Urinary bladder (tissue), 3 donors: ENCODE measurements at regions not wholly inside any gene's neighbourhood (a gene's known extent, or its start where the extent isn't known, plus 50 kb on each side); places are given as distances from the start of the nearest gene placed in this dataset.
"Not testable (repeated sequence)": the region's sequence is repeated elsewhere in the genome, so short reads cannot be mapped to it uniquely, and the experiment has no call there.

Experiments used
- DNase-seq: peaks from one replicate; pipeline ENCODE4 v3.0.0-alpha.2; 2015; ENCODE audit errors: extremely low spot score
- H3K27ac ChIP-seq: one replicate; pipeline ENCODE4 v1.5.1; 2013; ENCODE audit warnings: low read depth, mild to moderate bottlenecking, moderate library complexity
- H3K36me3 ChIP-seq: one replicate; pipeline ENCODE4 v1.6.1; 2013; ENCODE audit warnings: mild to moderate bottlenecking, moderate library complexity; ENCODE audit not compliant: insufficient read depth
- H3K4me1 ChIP-seq: one replicate; pipeline ENCODE4 v1.6.1; 2013; ENCODE audit warnings: mild to moderate bottlenecking, moderate library complexity; ENCODE audit not compliant: insufficient read depth
- H3K4me3 ChIP-seq: one replicate; pipeline ENCODE4 v1.5.1; 2013; ENCODE audit warnings: low read depth, low read length
- WGBS: extraction: QIAGEN DNeasy Blood & Tissue Kit; methylation state at CpG from one replicate; pipeline ENCODE4 v1.1.7; 2013; 5-methylcytosine and 5-hydroxymethylcytosine counted together
- donor health status: healthy with polysubstance abuse.
- donor health status: healthy.

- WGBS, result 81% methylated on average over 2 of the region's 2 CpGs
- H3K36me3 ChIP-seq, result no peaks in the 10 kb centered on the region
- H3K4me3 ChIP-seq, result no peak overlapping the region
- H3K27ac ChIP-seq, result no peak overlapping the region
- H3K4me1 ChIP-seq, result no peaks in the 10 kb centered on the region
- DNase-seq, result no peak
Observed at GRCh38 chr17:54455251-54455868, 445.3 kb upstream of the TOM1L1 start.

- not testable (repeated sequence) for DNase-seq, H3K4me3 ChIP-seq, H3K36me3 ChIP-seq, H3K27ac ChIP-seq, H3K4me1 ChIP-seq
- WGBS, result 80% methylated on average over 3 of the region's 3 CpGs
Observed at GRCh38 chr17:54465443-54465842, 435.2 kb upstream of the TOM1L1 start.

- Histone ChIP-seq H3K4me1 (no peaks in the 10 kb centered on the region), H3K4me3 (no peak overlapping the region), H3K36me3 (no peaks in the 10 kb centered on the region), H3K27ac (no peak overlapping the region)
- DNase-seq, result no peak
- WGBS, result 78% methylated on average over 1 of the region's 1 CpG
Observed at GRCh38 chr17:54466875-54467274, 433.8 kb upstream of the TOM1L1 start.

GRCh38 chr17:54482843-54483242, 417.8 kb upstream of the TOM1L1 start:
- DNase-seq, result no peak
- Histone ChIP-seq H3K36me3 (no peaks in the 10 kb centered on the region), H3K4me3 (no peak overlapping the region), H3K4me1 (no peaks in the 10 kb centered on the region), H3K27ac (no peak overlapping the region)
- WGBS, result 89% methylated on average over 6 of the region's 6 CpGs

GRCh38 chr17:54493691-54494090, 407.0 kb upstream of the TOM1L1 start:
- Histone ChIP-seq H3K4me3 (no peak overlapping the region), H3K4me1 (no peaks in the 10 kb centered on the region), H3K36me3 (no peaks in the 10 kb centered on the region), H3K27ac (no peak overlapping the region)
- no peak for DNase-seq

- Histone ChIP-seq H3K4me1 (no peaks in the 10 kb centered on the region), H3K4me3 (no peak overlapping the region), H3K27ac (no peak overlapping the region), H3K36me3 (no peaks in the 10 kb centered on the region)
- WGBS, result 82% methylated on average over 9 of the region's 9 CpGs
- no peak for DNase-seq
Observed at GRCh38 chr17:54494721-54495715, 405.6 kb upstream of the TOM1L1 start.

- DNase-seq, result no peak
- no peaks in the 10 kb centered on the region for H3K36me3 ChIP-seq
Observed at GRCh38 chr17:54505404-54505803, 395.2 kb upstream of the TOM1L1 start.

GRCh38 chr17:54518706-54519105, 381.9 kb upstream of the TOM1L1 start:
- 88% methylated on average over 2 of the region's 2 CpGs for WGBS
- Histone ChIP-seq H3K36me3 (no peaks in the 10 kb centered on the region), H3K4me3 (no peak overlapping the region), H3K4me1 (no peaks in the 10 kb centered on the region), H3K27ac (no peak overlapping the region)
- no peak for DNase-seq

More at GRCh38 chr17:54505404-54505803, 395.2 kb upstream of the TOM1L1 start:
- Histone ChIP-seq H3K4me1 (no peaks in the 10 kb centered on the region), H3K4me3 (no peak overlapping the region), H3K27ac (no peak overlapping the region)

GRCh38 chr17:54521137-54521536, 379.5 kb upstream of the TOM1L1 start:
- no peak for DNase-seq
- no peak overlapping the region for H3K4me3 ChIP-seq
- WGBS, result 82% methylated on average over 4 of the region's 4 CpGs
- H3K4me1 ChIP-seq, result no peaks in the 10 kb centered on the region
- H3K27ac ChIP-seq, result no peak overlapping the region
- H3K36me3 ChIP-seq, result no peaks in the 10 kb centered on the region

- DNase-seq, result no peak
- Histone ChIP-seq H3K4me1 (no peaks in the 10 kb centered on the region), H3K27ac (no peak overlapping the region), H3K4me3 (no peak overlapping the region), H3K36me3 (no peaks in the 10 kb centered on the region)
- 92% methylated on average over 2 of the region's 2 CpGs for WGBS
Observed at GRCh38 chr17:54524501-54524900, 376.2 kb upstream of the TOM1L1 start.

GRCh38 chr17:54527941-54528340, 372.7 kb upstream of the TOM1L1 start:
- DNase-seq, result no peak
- no peak overlapping the region for H3K4me3 ChIP-seq
- 91% methylated on average over 2 of the region's 2 CpGs for WGBS
- H3K27ac ChIP-seq, result no peak overlapping the region
- no peaks in the 10 kb centered on the region for H3K36me3 ChIP-seq
- H3K4me1 ChIP-seq, result no peaks in the 10 kb centered on the region

GRCh38 chr17:54530398-54530797, 370.3 kb upstream of the TOM1L1 start:
- Histone ChIP-seq H3K27ac (no peak overlapping the region), H3K4me1 (no peaks in the 10 kb centered on the region), H3K4me3 (no peak overlapping the region), H3K36me3 (no peaks in the 10 kb centered on the region)
- WGBS, result 75% methylated on average over 3 of the region's 3 CpGs
- DNase-seq, result no peak

GRCh38 chr17:54536306-54536705, 364.3 kb upstream of the TOM1L1 start:
- no peak overlapping the region for H3K4me3 ChIP-seq
- no peak overlapping the region for H3K27ac ChIP-seq
- no peaks in the 10 kb centered on the region for H3K4me1 ChIP-seq
- 97% methylated on average over 4 of the region's 4 CpGs for WGBS
- DNase-seq, result no peak
- H3K36me3 ChIP-seq, result no peaks in the 10 kb centered on the region

- Histone ChIP-seq H3K36me3 (no peaks in the 10 kb centered on the region), H3K27ac (no peak overlapping the region), H3K4me3 (no peak overlapping the region), H3K4me1 (no peaks in the 10 kb centered on the region)
- 89% methylated on average over 3 of the region's 3 CpGs for WGBS
- DNase-seq, result no peak
Observed at GRCh38 chr17:54537656-54538055, 363.0 kb upstream of the TOM1L1 start.
